Islet of Langerhans (tissue), 1 donor: ENCODE measurements at regions not wholly inside any gene's neighbourhood (a gene's known extent, or its start where the extent isn't known, plus 50 kb on each side); places are given as distances from the start of the nearest gene placed in this dataset.

Experiments
- FAIRE-seq: peaks from one replicate; lab custom pipeline; 2011; peaks lifted over from hg19 to GRCh38; lab: Jason Lieb, UNC

DNA sequence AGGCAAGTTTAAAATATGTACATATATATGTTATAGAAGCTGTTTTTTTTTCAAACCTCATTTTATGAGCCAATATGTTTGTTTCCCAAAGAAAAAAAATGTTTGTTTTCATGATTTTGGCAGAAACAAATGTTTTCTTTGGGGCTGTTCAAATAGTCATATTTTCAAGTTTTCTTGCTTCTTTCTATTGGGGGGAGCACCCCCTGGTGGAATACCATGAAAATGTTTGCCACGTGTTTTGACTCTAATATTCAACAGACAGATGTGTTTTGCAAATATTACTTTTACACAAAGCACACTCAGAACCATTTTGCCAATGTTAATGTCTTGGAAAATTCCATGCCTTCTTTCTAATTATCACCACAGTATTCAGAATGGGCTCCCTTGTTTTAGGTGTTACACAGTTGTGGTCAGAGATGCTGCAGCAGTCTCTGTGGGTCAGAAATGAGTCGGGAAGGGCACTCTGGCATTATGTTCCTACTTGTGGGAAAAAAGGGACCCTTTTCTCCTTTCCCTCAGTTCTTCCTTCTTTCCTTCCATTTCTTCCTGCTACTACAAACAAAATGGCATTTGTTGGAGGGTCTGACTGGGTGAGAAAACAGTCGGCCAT, 817.0 kb downstream of the TUSC7 start:
- FAIRE-seq = peak; percentile 97

DNA sequence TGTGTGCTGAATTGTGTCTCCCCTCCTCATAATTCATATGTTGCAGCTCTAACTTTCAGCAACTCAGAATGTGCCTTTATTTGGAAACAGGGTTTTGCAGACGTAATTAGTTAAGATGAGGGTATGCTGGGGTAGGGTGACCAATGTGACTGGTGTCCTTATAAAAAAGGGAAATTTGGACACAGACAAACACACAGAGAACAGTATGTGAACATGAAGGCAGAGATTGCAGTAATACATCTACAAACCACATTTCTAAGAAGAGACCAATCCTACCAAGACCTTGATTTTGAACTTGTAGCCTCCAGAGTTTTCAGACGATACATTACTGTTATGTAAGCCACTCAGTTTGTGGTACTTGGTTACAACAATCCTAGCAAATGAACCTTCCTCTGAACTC, 817.8 kb downstream of the TUSC7 start:
- FAIRE-seq = no peak

GRCh38 chr3:117528688-117529087, 819.1 kb downstream of the TUSC7 start:
- FAIRE-seq = no peak

- no peak for FAIRE-seq
These were observed 821.6 kb downstream of the TUSC7 start for GRCh38 chr3:117531078-117531767.

- FAIRE-seq = no peak
These were observed 822.7 kb downstream of the TUSC7 start for GRCh38 chr3:117532268-117532667.

- FAIRE-seq = no peak
These were observed 824.6 kb downstream of the TUSC7 start for GRCh38 chr3:117534138-117534537.

DNA sequence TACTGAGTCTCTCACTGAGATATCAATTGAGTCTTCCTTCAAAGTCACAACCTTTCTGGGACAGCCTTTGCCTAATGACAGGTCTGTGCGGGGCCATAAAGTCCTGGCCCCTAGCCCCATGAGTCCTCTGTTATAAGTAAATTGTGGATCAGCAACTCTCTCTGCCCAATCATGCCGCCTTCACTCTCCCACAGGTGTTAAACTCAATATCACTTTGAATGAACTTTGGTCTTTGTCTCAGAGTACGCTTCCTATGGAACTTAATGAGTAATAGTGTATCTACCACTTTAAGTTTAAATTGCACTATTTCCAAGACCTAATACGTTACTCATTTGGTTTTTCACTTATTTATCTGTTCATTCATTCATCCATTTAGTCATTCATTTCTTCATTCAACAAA, 826.4 kb downstream of the TUSC7 start:
- FAIRE-seq = no peak

GRCh38 chr3:117537949-117538348, 828.4 kb downstream of the TUSC7 start:
- peak; percentile 13 for FAIRE-seq

DNA sequence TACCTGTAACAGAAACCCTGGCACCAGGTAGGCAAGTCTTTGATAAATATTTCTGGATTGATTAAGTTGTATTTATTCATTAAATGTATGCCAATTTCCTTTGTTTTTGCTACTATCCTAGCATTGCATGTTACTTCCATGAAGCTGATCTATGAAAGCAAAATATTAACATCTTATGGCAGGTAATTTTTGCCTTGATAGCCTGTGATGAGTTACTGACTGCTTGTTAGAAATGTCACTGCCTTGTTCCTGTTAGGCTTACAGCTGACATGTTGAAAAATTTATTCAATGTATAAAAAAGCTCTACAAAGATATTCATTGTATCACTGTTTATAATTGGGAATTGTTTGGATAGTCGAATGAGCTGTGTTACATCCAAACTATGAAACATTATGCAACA, 830.1 kb downstream of the TUSC7 start:
- no peak for FAIRE-seq

- no peak for FAIRE-seq
These were observed 831.0 kb downstream of the TUSC7 start for GRCh38 chr3:117540597-117540996.

- no peak for FAIRE-seq
These were observed 832.1 kb downstream of the TUSC7 start for GRCh38 chr3:117541721-117542120.

DNA sequence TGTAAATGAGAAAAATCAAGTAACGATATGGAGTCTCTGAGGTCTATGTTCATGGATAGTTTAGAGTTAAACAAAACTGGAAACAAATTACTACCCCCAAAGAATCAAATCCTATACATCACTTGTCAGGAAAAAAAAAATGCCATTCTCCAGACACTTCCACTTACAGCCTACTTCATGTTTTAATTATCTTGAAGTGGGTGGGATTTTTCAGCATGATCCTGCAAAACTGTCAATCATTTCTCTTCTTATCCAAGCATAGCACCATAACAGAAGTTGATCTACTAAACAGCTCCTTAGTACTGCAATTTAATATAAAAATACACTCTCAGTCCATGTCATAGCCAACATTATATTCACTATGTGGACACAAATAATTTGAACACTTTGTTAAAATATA, 833.9 kb downstream of the TUSC7 start:
- FAIRE-seq = no peak

GRCh38 chr3:117545484-117545883, 835.9 kb downstream of the TUSC7 start:
- FAIRE-seq = no peak

DNA sequence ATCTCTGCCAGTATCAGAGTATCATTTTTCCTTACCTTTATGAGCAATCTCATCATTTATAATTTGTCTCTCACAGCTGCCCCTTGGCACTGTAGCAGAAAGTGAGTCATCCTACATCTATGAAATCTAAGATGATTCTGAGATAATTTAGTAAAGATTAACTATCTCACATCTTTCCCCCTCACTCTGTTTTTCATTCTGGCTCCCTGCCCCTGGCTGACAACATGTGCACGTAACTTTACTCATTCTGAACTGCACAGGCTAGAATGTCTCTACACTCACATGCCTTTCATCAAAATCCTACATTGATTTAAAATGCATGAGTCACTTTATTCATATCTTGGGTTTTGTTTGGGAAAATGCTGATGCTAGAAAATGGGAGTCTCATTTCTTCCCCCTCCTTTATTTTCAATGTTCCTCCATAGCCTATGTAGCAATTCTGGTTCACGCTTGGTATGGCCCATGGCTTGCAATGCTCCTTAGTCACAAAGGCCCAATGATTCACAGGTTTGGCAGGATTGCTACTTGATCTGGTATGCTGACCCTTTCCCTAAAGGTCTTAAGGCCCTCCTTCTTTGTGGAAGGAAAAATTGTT, 838.5 kb downstream of the TUSC7 start:
- no peak for FAIRE-seq

DNA sequence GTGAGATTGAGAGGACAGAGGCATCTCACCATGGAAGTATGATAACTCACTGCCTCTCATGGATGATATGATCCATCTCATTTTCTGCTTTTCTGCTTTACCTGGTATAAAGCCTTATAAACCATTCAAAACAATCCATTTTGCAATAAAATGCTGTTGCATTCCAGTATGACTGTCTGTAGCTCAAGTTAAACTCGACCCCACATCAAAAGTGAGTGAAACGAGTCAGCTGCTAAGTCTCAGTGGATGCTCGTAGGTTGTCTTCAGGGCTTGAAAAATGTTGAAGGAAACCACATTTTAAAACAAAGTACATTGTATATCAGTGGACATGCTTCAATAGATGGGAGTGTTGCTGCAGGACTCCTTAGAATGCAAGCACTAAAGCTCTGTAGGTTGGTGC, 839.0 kb downstream of the TUSC7 start:
- no peak for FAIRE-seq

DNA sequence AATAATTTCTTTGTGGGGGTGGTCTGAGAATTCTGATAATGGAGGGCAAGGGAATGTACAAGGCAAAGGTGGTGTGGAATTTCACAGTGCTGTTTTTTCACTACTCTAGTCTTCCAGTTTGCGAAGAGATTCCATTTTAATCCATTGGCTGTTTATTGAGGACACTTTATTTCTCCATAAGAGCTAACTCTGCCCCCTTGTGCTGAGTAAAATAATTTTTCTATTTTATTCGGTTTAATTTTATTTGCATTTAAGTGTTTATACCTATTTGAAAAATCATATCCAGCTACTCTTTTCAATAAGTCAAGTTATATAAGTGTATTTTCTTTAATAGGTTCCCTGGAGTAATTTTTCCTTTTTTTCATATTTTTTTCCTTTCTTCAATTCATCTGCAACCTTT, 840.1 kb downstream of the TUSC7 start:
- FAIRE-seq = peak; percentile 27

DNA sequence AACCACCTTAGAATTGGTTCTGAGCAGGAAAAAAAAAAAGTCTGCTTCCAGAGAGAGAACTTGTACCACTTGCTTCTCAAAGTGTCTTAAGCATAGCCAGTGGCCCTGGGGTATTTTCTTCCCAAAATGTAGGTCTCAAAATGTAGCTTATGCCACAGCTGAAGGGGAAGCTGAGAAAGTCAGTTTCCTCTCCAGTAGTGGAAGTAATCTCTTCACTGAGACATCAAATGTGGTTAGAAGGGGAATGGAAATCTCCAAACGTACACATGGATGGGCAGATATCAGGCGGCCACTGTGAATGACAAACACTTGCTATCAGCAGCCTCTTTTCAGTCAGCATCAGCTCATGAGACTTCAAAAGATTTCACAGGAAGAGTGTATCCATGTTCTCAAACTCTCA, 841.2 kb downstream of the TUSC7 start:
- no peak for FAIRE-seq

GRCh38 chr3:117553461-117553860, 843.9 kb downstream of the TUSC7 start:
- no peak for FAIRE-seq

DNA sequence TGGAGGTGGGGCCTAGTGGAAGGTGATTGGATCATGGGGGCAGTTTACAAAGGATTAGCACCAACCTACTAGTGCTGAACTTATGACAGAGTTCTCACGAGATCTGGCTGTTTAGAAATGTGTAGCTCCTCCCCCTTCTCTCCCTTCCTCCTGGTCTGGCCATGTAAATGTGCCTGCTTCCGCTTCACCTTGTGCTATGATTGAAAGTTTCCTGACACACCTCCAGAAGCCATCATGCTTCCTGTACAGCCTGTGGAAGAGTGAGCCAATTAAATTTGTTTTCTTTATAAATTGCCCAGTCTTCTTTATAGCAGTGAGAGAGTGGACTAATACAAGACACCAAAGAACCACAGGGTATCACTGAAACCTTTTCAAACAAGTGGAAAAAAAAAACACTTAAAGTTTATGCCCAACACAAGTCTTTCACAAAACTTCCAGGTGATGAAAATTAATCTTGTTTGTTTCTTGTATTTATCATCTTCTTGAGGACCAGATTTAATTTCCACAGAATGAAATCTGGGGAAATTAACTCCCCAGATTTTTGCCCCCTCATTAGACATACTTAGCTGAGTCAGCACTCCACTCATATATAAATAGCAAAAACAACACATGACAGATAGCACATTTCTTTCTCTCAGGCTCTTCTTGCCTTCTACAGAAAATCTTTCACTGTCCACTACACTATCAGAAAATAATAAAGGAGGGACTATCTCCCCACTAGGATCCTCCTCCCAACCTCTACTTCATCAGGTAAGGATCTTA, 847.2 kb downstream of the TUSC7 start:
- peak; percentile 86 for FAIRE-seq

GRCh38 chr3:117557464-117558090, 848.0 kb downstream of the TUSC7 start:
- peak; percentile 99 for FAIRE-seq

GRCh38 chr3:117558681-117559080, 849.1 kb downstream of the TUSC7 start:
- no peak for FAIRE-seq

DNA sequence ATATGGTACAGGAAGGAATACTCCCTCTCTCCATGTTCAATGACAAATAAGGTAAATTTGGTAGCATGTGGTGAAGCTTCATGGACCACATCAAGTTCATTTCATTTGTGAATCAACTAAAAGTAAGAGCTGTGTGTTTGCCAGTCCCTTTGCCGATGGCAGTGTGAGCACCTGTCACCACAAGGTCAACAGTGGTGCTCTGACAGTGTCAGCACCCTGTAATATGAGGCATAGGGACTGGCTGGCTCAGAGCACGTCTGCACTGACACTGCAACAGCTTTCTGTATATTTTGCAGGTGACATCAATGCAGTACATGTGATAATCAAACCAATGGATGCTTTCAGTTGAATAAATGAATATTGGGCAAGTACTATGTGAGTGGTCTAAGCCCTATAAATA, 852.4 kb downstream of the TUSC7 start:
- FAIRE-seq = peak; percentile 87

DNA sequence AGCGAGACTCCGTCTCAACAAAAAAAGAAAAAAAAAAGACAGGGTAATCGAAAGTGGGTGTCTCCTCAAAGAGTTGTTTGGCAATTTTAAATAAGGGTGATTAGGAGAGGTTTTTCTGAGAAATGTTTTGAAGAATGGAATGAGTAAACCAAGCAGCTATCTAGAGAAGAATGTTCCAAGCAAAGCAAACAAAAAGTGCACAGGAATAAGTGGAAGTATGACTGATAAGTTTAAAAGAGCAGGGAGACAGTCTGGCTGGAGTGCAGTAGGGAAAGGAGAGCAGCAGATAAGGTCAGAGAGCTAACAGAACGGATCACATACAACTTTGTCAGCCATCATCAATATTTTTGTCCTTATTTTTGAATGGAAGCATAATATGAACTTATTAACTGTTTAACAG, 853.5 kb downstream of the TUSC7 start:
- no peak for FAIRE-seq
